ENCODE measurements at regions not wholly inside any gene's neighbourhood (a gene's known extent, or its start where the extent isn't known, plus 50 kb on each side); places are given as distances from the start of the nearest gene placed in this dataset.
A peak's percentile ranks its signal among the peaks of the same experiment; 100 is the strongest.

- no peak overlapping the region for H3K4me3 ChIP-seq (ENCODE audit: low read depth, low read length)
- no peaks in the 10 kb centered on the region for H3K36me3 ChIP-seq (ENCODE audit: control insufficient read depth, insufficient read depth, low read length)
- H3K27me3 ChIP-seq (ENCODE audit: control insufficient read depth, insufficient read depth, low read length): peaks cover 2% of the 10 kb centered on the region
- TF ChIP-seq CTCF (IDR thresholded peaks at IDR 0.05; ENCODE audit: insufficient read depth, low read length, poor library complexity, severe bottlenecking): no peak
- no peak for DNase-seq (ENCODE audit: low read depth)
Observed at GRCh38 chr3:39626198-39626597, 158.7 kb downstream of the MOBP start.

- Histone ChIP-seq H3K36me3 (ENCODE audit: control insufficient read depth, insufficient read depth, low read length) (no peaks in the 10 kb centered on the region), H3K4me3 (ENCODE audit: low read depth, low read length) (no peak overlapping the region), H3K27me3 (ENCODE audit: control insufficient read depth, insufficient read depth, low read length) (no peaks in the 10 kb centered on the region)
- TF ChIP-seq CTCF (IDR thresholded peaks at IDR 0.05; ENCODE audit: insufficient read depth, low read length, poor library complexity, severe bottlenecking): no peak
- no peak for DNase-seq (ENCODE audit: low read depth)
Observed at GRCh38 chr3:39631136-39631535, 163.7 kb downstream of the MOBP start.

- H3K4me3 ChIP-seq (ENCODE audit: low read depth, low read length): no peak overlapping the region
- H3K36me3 ChIP-seq (ENCODE audit: control insufficient read depth, insufficient read depth, low read length): no peaks in the 10 kb centered on the region
- peak; percentile 19 for DNase-seq (ENCODE audit: low read depth)
- TF ChIP-seq CTCF (IDR thresholded peaks at IDR 0.05; ENCODE audit: insufficient read depth, low read length, poor library complexity, severe bottlenecking): peak; percentile 48
- H3K27me3 ChIP-seq (ENCODE audit: control insufficient read depth, insufficient read depth, low read length): no peaks in the 10 kb centered on the region
Observed at GRCh38 chr3:39637807-39638206, 170.3 kb downstream of the MOBP start.

DNA sequence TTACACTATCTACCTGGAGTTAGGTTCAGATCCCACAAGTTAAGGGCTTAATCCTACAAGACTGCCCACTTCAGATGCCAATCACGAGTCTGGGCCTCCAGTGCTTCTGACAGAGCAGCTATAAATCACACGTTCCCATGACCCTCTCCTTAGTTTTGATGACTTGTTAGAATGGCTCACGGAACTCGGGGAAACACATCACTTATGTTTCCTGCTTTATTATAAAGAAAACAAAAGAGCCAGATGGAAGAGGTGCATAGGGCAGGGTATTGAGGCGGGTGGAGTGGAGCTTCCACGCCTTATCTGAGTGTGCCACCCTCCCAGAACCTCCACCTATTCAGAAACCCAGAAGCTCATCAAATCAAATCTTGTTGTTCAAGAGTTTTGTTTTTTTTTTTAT, 170.8 kb downstream of the MOBP start:
- no peak for DNase-seq (ENCODE audit: low read depth)
- no peaks in the 10 kb centered on the region for H3K36me3 ChIP-seq (ENCODE audit: control insufficient read depth, insufficient read depth, low read length)
- H3K4me3 ChIP-seq (ENCODE audit: low read depth, low read length): no peak overlapping the region
- H3K27me3 ChIP-seq (ENCODE audit: control insufficient read depth, insufficient read depth, low read length): no peaks in the 10 kb centered on the region
- TF ChIP-seq CTCF (IDR thresholded peaks at IDR 0.05; ENCODE audit: insufficient read depth, low read length, poor library complexity, severe bottlenecking): no peak

GRCh38 chr3:39639344-39640236, 169.8 kb upstream of the MYRIP start:
- H3K4me3 ChIP-seq (ENCODE audit: low read depth, low read length): no peak overlapping the region
- DNase-seq (ENCODE audit: low read depth): peak; percentile 93
- no peaks in the 10 kb centered on the region for H3K27me3 ChIP-seq (ENCODE audit: control insufficient read depth, insufficient read depth, low read length)
- no peak for TF ChIP-seq CTCF (IDR thresholded peaks at IDR 0.05; ENCODE audit: insufficient read depth, low read length, poor library complexity, severe bottlenecking)
- H3K36me3 ChIP-seq (ENCODE audit: control insufficient read depth, insufficient read depth, low read length): no peaks in the 10 kb centered on the region

DNA sequence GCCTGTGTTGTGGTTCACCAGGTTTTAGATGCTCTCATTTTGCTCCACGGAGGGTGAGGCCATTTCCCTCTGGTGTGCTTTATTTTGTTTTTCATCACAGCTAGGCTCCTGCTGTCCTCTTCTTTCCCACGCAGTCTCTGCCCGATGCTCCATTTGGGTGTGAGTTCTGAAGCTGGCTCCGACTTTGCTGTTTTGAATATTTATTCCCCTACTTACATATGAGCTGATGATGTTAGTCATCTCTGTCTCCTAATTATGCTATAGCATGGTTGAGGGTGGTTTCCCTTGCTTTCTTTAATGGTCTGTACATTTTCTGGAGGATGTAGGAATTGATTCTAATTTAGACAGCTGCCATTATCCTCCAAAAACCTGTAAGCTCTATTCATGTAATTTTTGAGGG, 168.1 kb upstream of the MYRIP start:
- DNase-seq (ENCODE audit: low read depth): no peak
- Histone ChIP-seq H3K27me3 (ENCODE audit: control insufficient read depth, insufficient read depth, low read length) (no peaks in the 10 kb centered on the region), H3K36me3 (ENCODE audit: control insufficient read depth, insufficient read depth, low read length) (no peaks in the 10 kb centered on the region), H3K4me3 (ENCODE audit: low read depth, low read length) (no peak overlapping the region)
- TF ChIP-seq CTCF (IDR thresholded peaks at IDR 0.05; ENCODE audit: insufficient read depth, low read length, poor library complexity, severe bottlenecking): no peak
